22Rv1 (cell line): ENCODE measurements at regions not wholly inside any gene's neighbourhood (a gene's known extent, or its start where the extent isn't known, plus 50 kb on each side); places are given as distances from the start of the nearest gene placed in this dataset.

ENCODE experiments used
- H3K27ac ChIP-seq: fragments of 450-650 bp; 2 replicates; pipeline ENCODE4 v1.5.1; 2017
- CTCF ChIP-seq: fragments of 450-650 bp; IDR thresholded peaks from 2 replicates; pipeline ENCODE4 v1.5.1; 2017; ENCODE audit warnings: mild to moderate bottlenecking
- ZFX ChIP-seq: fragments of 450-650 bp; IDR thresholded peaks from 2 replicates; pipeline ENCODE4 v1.6.1; 2017; ENCODE audit warnings: antibody characterized with exemption, borderline replicate concordance

DNA sequence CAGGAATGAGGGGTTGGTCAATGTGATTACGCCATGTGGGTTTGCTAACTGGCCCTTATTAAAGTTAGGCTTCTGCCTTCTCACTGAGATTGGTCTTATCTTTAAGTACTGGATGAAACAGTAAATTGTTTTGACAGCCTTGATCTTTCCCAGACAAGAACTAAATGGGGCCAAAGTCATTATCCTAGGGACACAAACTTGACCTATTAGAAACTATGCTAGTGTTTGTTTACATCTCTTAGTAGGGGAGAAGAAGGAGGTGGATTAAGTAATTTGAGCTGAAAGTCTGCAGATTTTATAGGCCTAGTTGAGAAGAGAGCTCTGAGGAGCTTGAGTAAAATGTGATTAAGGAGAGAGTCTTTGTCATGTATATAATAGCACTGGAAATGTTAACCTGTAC is 386.9 kb downstream of the HTR7 start:
- TF ChIP-seq ZFX (no peak), CTCF (no peak)
- peak overlapping the region; percentile 44 for H3K27ac ChIP-seq

- no peak overlapping the region for H3K27ac ChIP-seq
- TF ChIP-seq ZFX: no peak
- no peak for TF ChIP-seq CTCF
Measured at GRCh38 chr10:90480466-90480865, 377.4 kb downstream of the HTR7 start.

DNA sequence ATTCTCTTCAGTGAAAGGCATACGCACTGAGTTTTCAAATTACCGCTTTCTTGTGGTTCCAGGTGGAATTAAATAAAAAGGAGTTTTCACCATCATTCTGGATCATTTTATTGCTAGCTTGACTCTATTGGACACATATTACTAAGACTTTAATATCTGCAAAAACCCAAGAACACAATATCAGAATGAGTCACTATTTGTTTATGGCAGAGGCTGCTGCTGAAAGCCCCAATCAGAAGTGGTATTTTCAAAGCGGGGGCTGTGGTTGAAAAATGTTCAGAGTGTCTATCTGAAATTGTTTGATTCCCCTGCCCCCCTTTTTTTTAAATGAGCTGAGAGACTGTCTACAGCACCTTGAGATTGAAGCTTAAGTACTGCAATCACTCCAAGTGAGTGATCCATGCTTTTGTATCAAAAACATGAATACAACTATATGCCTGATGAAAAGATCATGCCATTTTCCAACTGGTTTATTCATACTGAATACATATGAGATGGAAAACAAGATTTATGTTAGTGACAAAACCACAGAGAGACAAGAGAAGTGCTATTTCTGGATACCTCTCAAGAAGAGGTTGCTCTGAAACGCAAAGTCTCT is 376.4 kb downstream of the HTR7 start:
- TF ChIP-seq ZFX (no peak), CTCF (no peak)
- no peak overlapping the region for H3K27ac ChIP-seq

- TF ChIP-seq CTCF (no peak), ZFX (no peak)
- H3K27ac ChIP-seq: no peak overlapping the region
Measured at GRCh38 chr10:90484518-90484917, 373.3 kb downstream of the HTR7 start.

GRCh38 chr10:90494183-90494582 is 363.7 kb downstream of the HTR7 start:
- H3K27ac ChIP-seq: no peak overlapping the region
- TF ChIP-seq CTCF: no peak
- no peak for TF ChIP-seq ZFX

GRCh38 chr10:90504172-90504571 is 353.7 kb downstream of the HTR7 start:
- TF ChIP-seq ZFX (no peak), CTCF (no peak)
- H3K27ac ChIP-seq: no peak overlapping the region

DNA sequence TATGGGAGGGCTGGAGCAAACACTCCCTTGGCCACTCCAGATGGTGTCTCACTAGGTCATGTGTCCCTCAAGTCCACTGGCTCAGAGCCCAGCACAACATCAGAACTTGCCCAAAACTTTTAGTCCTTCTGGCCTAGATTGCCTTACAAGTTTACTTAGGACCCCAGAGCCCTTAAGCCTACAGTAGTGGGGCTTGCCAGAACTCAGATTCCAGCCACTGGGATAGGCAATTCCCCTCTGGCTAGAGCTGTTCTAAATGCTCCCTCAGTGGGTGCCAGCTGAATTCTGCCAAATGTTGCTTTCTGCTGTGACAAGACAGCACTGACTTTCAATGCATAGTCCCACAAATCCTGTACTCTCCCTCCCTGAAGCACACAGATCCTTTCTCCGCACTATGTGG is 331.1 kb downstream of the HTR7 start:
- TF ChIP-seq ZFX (no peak), CTCF (no peak)
- H3K27ac ChIP-seq: no peak overlapping the region
